Body of pancreas (tissue), 4 donors: ENCODE measurements at regions not wholly inside any gene's neighbourhood (a gene's known extent, or its start where the extent isn't known, plus 50 kb on each side); places are given as distances from the start of the nearest gene placed in this dataset.

ENCODE experiments used
- ATAC-seq: fragments of 150-250 bp; one replicate; pipeline ENCODE4 v1.9.1; 2016
- DNase-seq, 4 donors: peaks; one replicate each; pipeline ENCODE4 v3.0.0-alpha.2; 2019
- H3K27ac ChIP-seq, 4 donors: fragments of 200-600 bp; sonication (generic); 1 replicate in 3 of 4; 2 replicates in 1 of 4; pipeline versions ENCODE4 v1.5.1 to v1.6.1; 2016 to 2019; ENCODE audit warnings: mild to moderate bottlenecking in 1 of 4, mixed read lengths in 1 of 4, moderate library complexity in 1 of 4
- H3K27me3 ChIP-seq, 2 donors: fragments of 200-600 bp; sonication (generic); one replicate each; pipeline ENCODE4 v1.6.0; 2016; ENCODE audit warnings: mild to moderate bottlenecking in 1 of 2
- H3K36me3 ChIP-seq, 2 donors: fragments of 200-600 bp; sonication (generic); replicated peaks in 1 of 2; 2 replicates each; pipeline ENCODE4 v1.5.1; 2016; ENCODE audit warnings: low read depth in 2 of 2; ENCODE audit not compliant: insufficient read depth in 1 of 2
- H3K4me1 ChIP-seq: fragments of 200-600 bp; sonication (generic); one replicate; pipeline ENCODE4 v1.6.0; 2016
- H3K4me3 ChIP-seq, 2 donors: fragments of 200-600 bp; sonication (generic); 1 replicate in 1 of 2; 2 replicates in 1 of 2; pipeline ENCODE4 v1.5.1; 2016 to 2019
- H3K9me3 ChIP-seq, 3 donors: fragments of 200-600 bp; sonication (generic); 1 replicate in 2 of 3; 2 replicates in 1 of 3; pipeline ENCODE4 v1.5.1; 2016
- CTCF ChIP-seq, 7 experiments: fragments of 450-650 bp in 4 of 7; fragments of 200-600 bp in 3 of 7; sonication (generic) in 3 of 7; IDR thresholded peaks; one replicate each; pipeline ENCODE4 v1.5.1; 2016 to 2019; ENCODE audit warnings: antibody characterized with exemption in 7 of 7
- POLR2A ChIP-seq, 3 donors: fragments of 450-650 bp; IDR thresholded peaks; one replicate each; pipeline ENCODE4 v1.6.1; 2016; ENCODE audit warnings: antibody characterized with exemption in 3 of 3, mild to moderate bottlenecking in 2 of 3
- WGBS, 2 donors: methylation state at CpG; one replicate each; pipeline ENCODE4 v1.1.5; 2017; 5-methylcytosine and 5-hydroxymethylcytosine counted together
- intact Hi-C: fragments of 100-400 bp; cut with DNase I; formaldehyde crosslinking; loops from one replicate; pipeline ENCODE4 v1.15.1; 2023

GRCh38 chr15:38886315-38887163, 321.9 kb upstream of the RASGRP1 start:
- WGBS, 2 donors, result 81 to 84% methylated on average over 2 of the region's 2 CpGs
- Histone ChIP-seq H3K4me1 (peaks cover 4% of the 10 kb centered on the region), H3K36me3 (no peaks in the 10 kb centered on the region), H3K27me3 (no peaks in the 10 kb centered on the region), H3K27ac (no peak overlapping the region), H3K9me3 (no peaks in the 10 kb centered on the region), H3K4me3 (no peak overlapping the region)
- TF ChIP-seq CTCF (IDR thresholded peaks at IDR 0.05), result no peak
- TF ChIP-seq POLR2A (IDR thresholded peaks at IDR 0.05), result no peak
- no peak for ATAC-seq
- intact Hi-C loops, result no loop called here
- no peak for DNase-seq

GRCh38 chr15:38888701-38889221, 324.1 kb upstream of the RASGRP1 start:
- intact Hi-C loops, result no loop called here
- ATAC-seq, result peak; percentile 93
- H3K27me3 ChIP-seq, result no peaks in the 10 kb centered on the region
- H3K9me3 ChIP-seq, result no peaks in the 10 kb centered on the region
- no peak overlapping the region for H3K4me3 ChIP-seq
- peak in 2 of 3 donors; percentile 16 to 29 for TF ChIP-seq POLR2A (IDR thresholded peaks at IDR 0.05)
- TF ChIP-seq CTCF (IDR thresholded peaks at IDR 0.05), result peak in 1 of 7 experiments; percentile 11
- peak; percentile 28 to 62 (median 52) for DNase-seq
- peaks cover 4% of the 10 kb centered on the region for H3K4me1 ChIP-seq
- WGBS, 2 donors, result 60 to 62% methylated on average over 5 of the region's 5 CpGs
- H3K36me3 ChIP-seq, result no peaks in the 10 kb centered on the region
- peak overlapping the region; percentile 56 to 75 (median 60) for H3K27ac ChIP-seq

GRCh38 chr15:38890194-38890593, 325.6 kb upstream of the RASGRP1 start:
- H3K4me1 ChIP-seq, result peaks cover 14% of the 10 kb centered on the region
- H3K27ac ChIP-seq, result no peak overlapping the region
- WGBS, 2 donors, result 84 to 97% methylated on average over 3 of the region's 3 CpGs
- DNase-seq (no peak), ATAC-seq (no peak)
- no peaks in the 10 kb centered on the region for H3K9me3 ChIP-seq
- H3K4me3 ChIP-seq, result no peak overlapping the region
- H3K27me3 ChIP-seq, result no peaks in the 10 kb centered on the region
- H3K36me3 ChIP-seq, result no peaks in the 10 kb centered on the region
- TF ChIP-seq POLR2A (IDR thresholded peaks at IDR 0.05) (no peak), CTCF (IDR thresholded peaks at IDR 0.05) (no peak)
- intact Hi-C loops, result no loop called here

GRCh38 chr15:38893925-38894242, 329.3 kb upstream of the RASGRP1 start:
- TF ChIP-seq POLR2A (IDR thresholded peaks at IDR 0.05) (no peak), CTCF (IDR thresholded peaks at IDR 0.05) (no peak)
- Histone ChIP-seq H3K4me3 (no peak overlapping the region), H3K27ac (peak overlapping the region in 2 of 4 donors; percentile 35 to 37), H3K27me3 (no peaks in the 10 kb centered on the region), H3K9me3 (no peaks in the 10 kb centered on the region), H3K4me1 (peaks cover 11% of the 10 kb centered on the region), H3K36me3 (no peaks in the 10 kb centered on the region)
- DNase-seq, result no peak
- intact Hi-C loops, result no loop called here
- no peak for ATAC-seq
